GM19240 (cell line): ENCODE measurements at regions not wholly inside any gene's neighbourhood (a gene's known extent, or its start where the extent isn't known, plus 50 kb on each side); places are given as distances from the start of the nearest gene placed in this dataset.
"Not testable (repeated sequence)": the region's sequence is repeated elsewhere in the genome, so short reads cannot be mapped to it uniquely, and the experiment has no call there.

ENCODE experiments used
- DNase-seq: peaks from one replicate; pipeline ENCODE4 v3.0.0; 2011; ENCODE audit warnings: low spot score; ENCODE audit not compliant: insufficient read length

DNA sequence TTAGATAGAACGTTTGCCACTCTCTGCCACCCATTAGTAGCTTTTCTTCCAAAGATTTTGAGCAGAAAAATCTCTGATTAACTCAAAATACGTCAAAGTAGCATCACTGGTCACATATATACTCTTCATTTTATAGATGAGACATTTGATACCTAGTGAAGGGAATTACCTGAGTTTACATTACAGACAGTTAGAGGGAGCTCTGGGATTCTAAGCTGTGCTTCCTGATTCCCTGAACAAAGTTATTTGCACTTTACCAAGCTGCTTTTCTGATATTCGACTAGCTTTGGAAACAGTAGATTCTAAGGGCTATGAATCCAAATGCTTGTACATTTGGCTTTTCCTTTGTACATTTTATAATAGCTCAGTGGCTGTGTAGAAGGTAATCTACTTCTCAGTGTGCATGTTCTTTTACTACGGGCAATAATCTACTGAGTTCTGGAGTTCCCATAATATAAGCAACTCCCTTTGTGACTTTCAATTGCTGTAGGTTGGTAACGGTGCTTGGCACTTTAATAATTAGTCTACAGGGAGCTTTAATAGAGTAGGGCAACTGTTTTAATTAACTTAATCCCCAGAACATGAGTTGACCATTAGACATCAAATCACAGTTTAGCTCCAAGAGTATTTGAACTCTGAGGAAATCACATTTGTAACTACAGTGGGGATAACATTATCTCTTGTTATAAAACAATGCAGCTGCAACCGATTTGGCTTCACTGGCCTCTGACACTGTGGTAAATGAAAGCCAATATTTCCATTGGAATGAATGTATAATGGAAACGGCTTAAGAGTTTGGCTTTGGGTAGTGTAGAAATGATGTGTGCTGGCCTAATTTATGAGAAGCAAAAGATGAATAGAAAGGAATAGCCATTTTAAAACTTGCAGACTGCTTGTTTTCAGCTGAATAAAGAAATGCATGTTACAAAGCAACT, 1602.4 kb downstream of the STIM2 start:
- no peak for DNase-seq

DNA sequence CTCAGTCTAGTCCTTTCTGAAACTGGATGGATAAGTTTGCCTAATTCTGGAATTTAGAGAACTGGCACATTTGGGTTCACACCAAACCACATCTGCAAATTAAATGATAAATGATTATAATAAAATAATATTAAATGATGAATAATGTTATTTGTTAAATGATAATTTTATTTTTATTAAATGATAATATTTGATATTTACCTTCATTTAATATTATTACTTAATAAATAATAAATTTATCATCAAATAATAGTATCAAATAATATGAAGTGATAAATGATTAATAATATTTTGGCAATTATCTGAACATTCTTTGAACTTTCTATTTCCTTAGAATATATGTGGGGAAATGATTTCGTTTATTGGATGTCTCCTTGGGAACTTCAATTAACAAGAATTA, 1604.2 kb downstream of the STIM2 start:
- no peak for DNase-seq

- DNase-seq = not testable (repeated sequence)
Observed at GRCh38 chr4:28466886-28467285, 1606.2 kb downstream of the STIM2 start.

GRCh38 chr4:28469387-28469786, 1608.7 kb downstream of the STIM2 start:
- DNase-seq = no peak

DNA sequence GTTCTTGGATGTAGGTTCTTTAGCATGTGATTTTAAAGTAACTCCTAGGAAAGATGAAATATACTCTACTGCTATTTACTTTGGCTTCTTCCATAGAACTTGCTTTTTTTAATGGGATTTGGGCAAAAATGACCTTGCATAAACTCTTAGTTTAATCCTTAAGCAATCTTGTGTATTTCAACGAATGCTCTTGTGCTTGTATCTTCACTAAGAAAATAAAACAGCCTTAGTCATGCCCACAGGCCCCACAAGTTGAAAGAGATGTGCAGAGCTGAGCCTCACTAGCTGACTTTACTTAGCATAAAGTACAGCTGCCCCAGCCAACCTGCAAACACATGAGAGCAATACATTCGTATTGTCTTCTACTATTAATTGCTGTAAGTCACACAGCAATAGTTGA, 1609.2 kb downstream of the STIM2 start:
- no peak for DNase-seq

DNA sequence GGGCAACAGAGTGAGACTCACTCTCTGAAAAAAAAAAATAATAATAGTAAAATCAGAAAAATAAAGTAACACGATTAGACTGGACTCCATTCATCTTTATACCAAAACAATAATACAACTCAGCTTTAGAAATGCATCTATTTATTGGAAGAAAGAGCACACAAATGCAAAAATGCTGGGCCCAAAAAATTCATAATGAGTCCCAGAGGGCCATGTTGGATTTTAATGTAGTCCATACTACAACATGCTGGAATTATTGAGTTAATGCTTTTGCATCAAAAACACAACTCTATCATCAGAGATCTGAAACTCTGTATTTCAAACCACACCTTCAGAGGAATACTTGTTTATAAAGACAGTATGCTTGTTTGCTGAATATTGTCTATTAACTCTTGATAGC, 1614.7 kb downstream of the STIM2 start:
- DNase-seq = no peak

DNA sequence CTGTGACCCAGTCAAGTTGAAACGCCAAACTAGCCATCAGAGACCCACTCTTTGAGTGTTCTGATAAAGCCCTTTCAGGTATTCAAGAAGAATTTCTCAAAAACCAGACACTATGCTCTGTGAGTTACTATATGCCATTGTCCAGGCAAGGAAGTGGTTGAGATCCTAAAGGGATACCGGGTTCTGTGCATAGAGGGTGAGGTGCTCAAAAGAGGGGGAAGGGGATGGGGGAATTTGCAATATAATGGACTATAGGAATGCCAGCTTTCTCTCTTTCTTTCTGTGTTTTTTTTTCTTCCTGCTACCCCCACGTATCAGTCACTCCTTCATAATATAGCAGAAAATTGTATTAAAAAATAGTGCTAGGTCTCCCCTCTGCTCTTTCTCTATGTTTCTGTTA, 1619.0 kb downstream of the STIM2 start:
- DNase-seq = no peak

GRCh38 chr4:28481565-28481964, 1620.9 kb downstream of the STIM2 start:
- no peak for DNase-seq

- DNase-seq = no peak
Observed at GRCh38 chr4:28482580-28483270, 1622.1 kb downstream of the STIM2 start.

GRCh38 chr4:28488021-28488420, 1627.4 kb downstream of the STIM2 start:
- no peak for DNase-seq

- no peak for DNase-seq
Observed at GRCh38 chr4:28490669-28491068, 1630.0 kb downstream of the STIM2 start.

- no peak for DNase-seq
Observed at GRCh38 chr4:28505064-28505463, 1644.4 kb downstream of the STIM2 start.

GRCh38 chr4:28508636-28509035, 1648.0 kb downstream of the STIM2 start:
- no peak for DNase-seq

GRCh38 chr4:28514766-28515165, 1654.1 kb downstream of the STIM2 start:
- not testable (repeated sequence) for DNase-seq

DNA sequence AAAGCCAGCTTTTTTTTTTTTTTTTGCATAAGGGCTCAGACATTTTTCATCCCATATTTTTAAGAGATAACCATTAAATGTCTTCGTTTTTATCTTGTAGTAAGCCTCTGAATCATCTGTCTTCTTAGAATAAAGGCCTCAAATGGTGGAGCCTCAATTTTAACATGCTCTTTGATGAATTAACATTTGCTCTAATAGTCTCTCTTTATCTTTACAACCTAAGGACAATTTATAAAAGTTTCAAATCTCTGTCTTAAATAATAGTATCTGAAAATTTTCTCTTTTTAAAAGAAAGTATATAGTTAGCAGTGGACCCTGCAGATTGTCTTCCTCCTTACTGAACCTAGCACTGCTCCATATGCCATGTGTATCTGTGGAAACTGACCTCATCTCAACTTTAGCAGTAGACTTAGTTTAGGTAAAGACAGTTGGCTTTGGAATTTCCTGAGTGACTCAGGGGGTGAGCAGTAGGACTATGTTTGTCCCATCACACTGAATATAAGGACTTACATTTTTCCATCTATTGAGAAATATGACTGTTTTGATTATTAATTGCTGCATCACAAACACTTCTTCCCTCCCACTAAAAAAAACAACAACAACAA, 1658.0 kb downstream of the STIM2 start:
- DNase-seq = no peak

- DNase-seq = no peak
Observed at GRCh38 chr4:28523681-28524190, 1663.1 kb downstream of the STIM2 start.

DNA sequence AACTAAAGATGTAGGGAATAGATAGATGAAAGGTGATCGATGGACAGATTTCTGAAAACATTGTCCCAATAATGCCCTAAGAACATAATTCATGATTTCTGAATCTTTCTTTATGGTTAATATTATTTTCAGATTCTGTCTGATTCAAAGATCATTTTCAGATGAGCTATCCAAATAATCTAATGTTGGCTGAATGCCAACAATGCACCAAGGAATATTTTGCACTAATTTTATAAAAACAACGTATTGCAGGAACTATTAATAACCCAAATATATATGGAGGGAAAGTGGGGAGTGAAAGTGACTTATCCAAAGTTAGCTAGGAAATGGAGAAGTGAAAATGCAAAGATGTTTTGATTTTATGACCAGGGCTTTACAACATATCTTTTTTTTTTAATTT, 1675.5 kb downstream of the STIM2 start:
- DNase-seq = no peak

DNA sequence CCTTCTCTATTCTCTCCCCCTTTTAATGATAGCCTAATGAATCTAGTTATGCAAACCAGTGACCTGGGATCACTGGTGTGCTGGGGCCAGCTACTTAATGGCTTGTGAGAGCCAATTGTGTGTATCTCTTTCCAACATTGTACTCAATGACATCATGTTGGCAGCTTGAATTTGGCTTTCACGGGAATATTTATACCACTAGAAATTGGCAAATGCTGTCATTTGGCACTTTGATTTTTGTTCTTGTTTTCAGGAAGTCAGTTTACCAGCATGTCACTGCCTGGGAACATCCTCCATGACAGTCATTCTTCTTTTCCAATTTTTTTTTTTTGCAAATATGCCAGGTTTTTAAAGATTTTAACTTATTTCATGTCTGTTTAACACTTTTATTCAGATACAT, 1685.3 kb downstream of the STIM2 start:
- DNase-seq = no peak

GRCh38 chr4:28548136-28548535, 1687.5 kb downstream of the STIM2 start:
- DNase-seq = no peak

- DNase-seq = no peak
Observed at GRCh38 chr4:28548594-28548993, 1688.0 kb downstream of the STIM2 start.

- DNase-seq = no peak
Observed at GRCh38 chr4:28555866-28556265, 1695.2 kb downstream of the STIM2 start.

- no peak for DNase-seq
Observed at GRCh38 chr4:28557755-28558154, 1697.1 kb downstream of the STIM2 start.
